GM12801 (cell line): ENCODE measurements at regions not wholly inside any gene's neighbourhood (a gene's known extent, or its start where the extent isn't known, plus 50 kb on each side); places are given as distances from the start of the nearest gene placed in this dataset.

Source experiments
- CTCF ChIP-seq: IDR thresholded peaks from one replicate; pipeline ENCODE4 v1.5.1; 2011; ENCODE audit warnings: control low read depth; ENCODE audit not compliant: insufficient read length; ENCODE audit errors: extremely low read depth

- TF ChIP-seq CTCF, result no peak
Observed at GRCh38 chr10:123294109-123294508, 139.9 kb downstream of the BUB3 start.

GRCh38 chr10:123294886-123295285 lies 140.7 kb downstream of the BUB3 start:
- no peak for TF ChIP-seq CTCF

- no peak for TF ChIP-seq CTCF
Observed at GRCh38 chr10:123295644-123296043, 141.4 kb downstream of the BUB3 start.

- TF ChIP-seq CTCF, result no peak
Observed at GRCh38 chr10:123297175-123297574, 143.0 kb downstream of the BUB3 start.

GRCh38 chr10:123298583-123298982 lies 144.4 kb downstream of the BUB3 start:
- no peak for TF ChIP-seq CTCF

GRCh38 chr10:123299598-123299997 lies 145.4 kb downstream of the BUB3 start:
- no peak for TF ChIP-seq CTCF

- TF ChIP-seq CTCF, result no peak
Observed at GRCh38 chr10:123301077-123301857, 147.1 kb downstream of the BUB3 start.
